ENCODE measurements at regions not wholly inside any gene's neighbourhood (a gene's known extent, or its start where the extent isn't known, plus 50 kb on each side); places are given as distances from the start of the nearest gene placed in this dataset.

- no peak overlapping the region for H3K27ac ChIP-seq
- DNase-seq (ENCODE audit: low read depth, low spot score), result no peak
These were observed 235.1 kb upstream of the DIO2 start for GRCh38 chr14:80446356-80446755.

GRCh38 chr14:80445605-80446004, 234.3 kb upstream of the DIO2 start:
- no peak overlapping the region for H3K27ac ChIP-seq
- DNase-seq (ENCODE audit: low read depth, low spot score), result no peak

GRCh38 chr14:80434574-80435321, 223.4 kb upstream of the DIO2 start:
- DNase-seq (ENCODE audit: low read depth, low spot score), result peak; percentile 67
- H3K27ac ChIP-seq, result peak overlapping the region; percentile 18

GRCh38 chr14:80433811-80434210, 222.5 kb upstream of the DIO2 start:
- no peak for DNase-seq (ENCODE audit: low read depth, low spot score)

GRCh38 chr14:80428671-80429070, 217.4 kb upstream of the DIO2 start:
- H3K27ac ChIP-seq, result no peak overlapping the region
- no peak for DNase-seq (ENCODE audit: low read depth, low spot score)

More at GRCh38 chr14:80433811-80434210, 222.5 kb upstream of the DIO2 start:
- no peak overlapping the region for H3K27ac ChIP-seq

GRCh38 chr14:80428171-80428570, 216.9 kb upstream of the DIO2 start:
- H3K27ac ChIP-seq, result no peak overlapping the region
- no peak for DNase-seq (ENCODE audit: low read depth, low spot score)

- DNase-seq (ENCODE audit: low read depth, low spot score), result no peak
- H3K27ac ChIP-seq, result peak overlapping the region; percentile 53
These were observed 215.8 kb upstream of the DIO2 start for GRCh38 chr14:80427101-80427500.

GRCh38 chr14:80426683-80427082, 215.4 kb upstream of the DIO2 start:
- H3K27ac ChIP-seq, result peak overlapping the region; percentile 53
- peak; percentile 45 for DNase-seq (ENCODE audit: low read depth, low spot score)

- peak; percentile 82 for DNase-seq (ENCODE audit: low read depth, low spot score)
- peak overlapping the region; percentile 53 for H3K27ac ChIP-seq
These were observed 214.4 kb upstream of the DIO2 start for GRCh38 chr14:80425686-80426085.

GRCh38 chr14:80419769-80420168, 208.5 kb upstream of the DIO2 start:
- no peak for DNase-seq (ENCODE audit: low read depth, low spot score)
- H3K27ac ChIP-seq, result no peak overlapping the region

GRCh38 chr14:80419345-80419744, 208.0 kb upstream of the DIO2 start:
- no peak overlapping the region for H3K27ac ChIP-seq
- no peak for DNase-seq (ENCODE audit: low read depth, low spot score)

- H3K27ac ChIP-seq, result no peak overlapping the region
- no peak for DNase-seq (ENCODE audit: low read depth, low spot score)
These were observed 204.3 kb upstream of the DIO2 start for GRCh38 chr14:80415636-80416035.

- DNase-seq (ENCODE audit: low read depth, low spot score), result no peak
- no peak overlapping the region for H3K27ac ChIP-seq
These were observed 202.8 kb upstream of the DIO2 start for GRCh38 chr14:80414080-80414479.

GRCh38 chr14:80404413-80404812, 193.1 kb upstream of the DIO2 start:
- no peak for DNase-seq (ENCODE audit: low read depth, low spot score)
- H3K27ac ChIP-seq, result no peak overlapping the region

- no peak for DNase-seq (ENCODE audit: low read depth, low spot score)
- H3K27ac ChIP-seq, result no peak overlapping the region
These were observed 191.7 kb upstream of the DIO2 start for GRCh38 chr14:80403036-80403435.

- H3K27ac ChIP-seq, result no peak overlapping the region
- no peak for DNase-seq (ENCODE audit: low read depth, low spot score)
These were observed 183.7 kb upstream of the DIO2 start for GRCh38 chr14:80395031-80395430.

GRCh38 chr14:80393766-80394165, 182.5 kb upstream of the DIO2 start:
- H3K27ac ChIP-seq, result no peak overlapping the region
- DNase-seq (ENCODE audit: low read depth, low spot score), result no peak

GRCh38 chr14:80390906-80391305, 179.6 kb upstream of the DIO2 start:
- peak; percentile 77 for DNase-seq (ENCODE audit: low read depth, low spot score)
- H3K27ac ChIP-seq, result peak overlapping the region; percentile 43

GRCh38 chr14:80388980-80389711, 177.8 kb upstream of the DIO2 start:
- DNase-seq (ENCODE audit: low read depth, low spot score), result peak; percentile 46
- H3K27ac ChIP-seq, result peak overlapping the region; percentile 42

GRCh38 chr14:80387563-80387981, 176.3 kb upstream of the DIO2 start:
- H3K27ac ChIP-seq, result no peak overlapping the region
- no peak for DNase-seq (ENCODE audit: low read depth, low spot score)

GRCh38 chr14:80385336-80385735, 174.0 kb upstream of the DIO2 start:
- no peak overlapping the region for H3K27ac ChIP-seq
- DNase-seq (ENCODE audit: low read depth, low spot score), result no peak

GRCh38 chr14:80383223-80383622, 171.9 kb upstream of the DIO2 start:
- DNase-seq (ENCODE audit: low read depth, low spot score), result no peak
- no peak overlapping the region for H3K27ac ChIP-seq

Measured in epithelial cell of prostate (primary cell).